OCI-LY3 (cell line): ENCODE measurements at regions not wholly inside any gene's neighbourhood (a gene's known extent, or its start where the extent isn't known, plus 50 kb on each side); places are given as distances from the start of the nearest gene placed in this dataset.

Experiments
- H2AFZ ChIP-seq: fragments of 200-600, 300-600 bp; shearing (Covaris generic); 2 replicates; pipeline ENCODE4 v1.6.0; 2014; ENCODE audit warnings: antibody characterized with exemption, low read depth, low read length
- H3K27ac ChIP-seq: fragments of 200-600, 300-600 bp; sonication (generic); 2 replicates; pipeline ENCODE4 v1.5.1; 2014; ENCODE audit warnings: mild to moderate bottlenecking, low read length, moderate library complexity, mixed read lengths
- H3K27me3 ChIP-seq: fragments of 200-600, 300-600 bp; sonication (generic); 2 replicates; pipeline ENCODE4 v1.6.1; 2014; ENCODE audit warnings: low read depth, low read length, mixed read lengths
- H3K36me3 ChIP-seq: fragments of 200-600, 300-600 bp; sonication (generic); replicated peaks from 2 replicates; pipeline ENCODE3; 2014; ENCODE audit warnings: low read depth, low read length, mixed read lengths
- H3K4me1 ChIP-seq: fragments of 300-600, 200-600 bp; sonication (generic); 2 replicates; pipeline ENCODE4 v1.6.1; 2014; ENCODE audit warnings: low read length, mixed read lengths
- H3K4me2 ChIP-seq: fragments of 200-600, 300-600 bp; sonication (generic); 2 replicates; pipeline ENCODE4 v1.6.1; 2014; ENCODE audit warnings: low read length, mixed read lengths
- H3K4me3 ChIP-seq: fragments of 300-600, 200-600 bp; sonication (generic); 2 replicates; pipeline ENCODE4 v1.5.1; 2014; ENCODE audit warnings: antibody characterized with exemption, mild to moderate bottlenecking, low read length, moderate library complexity
- H3K79me2 ChIP-seq: fragments of 300-600, 200-600 bp; shearing (Covaris generic); 2 replicates; pipeline ENCODE4 v1.6.1; 2014; ENCODE audit warnings: mild to moderate bottlenecking, low read length, mixed read lengths
- H3K9ac ChIP-seq: fragments of 300-600, 200-600 bp; shearing (Covaris generic); 2 replicates; pipeline ENCODE4 v1.6.0; 2014; ENCODE audit warnings: mild to moderate bottlenecking, low read length, moderate library complexity
- H3K9me3 ChIP-seq: fragments of 200-600, 300-600 bp; shearing (Covaris generic); 2 replicates; pipeline ENCODE4 v1.6.1; 2014; ENCODE audit warnings: low read length, mixed read lengths; ENCODE audit not compliant: insufficient read depth
- H4K20me1 ChIP-seq: fragments of 200-600, 300-600 bp; sonication (generic); 2 replicates; pipeline ENCODE4 v1.6.1; 2016; ENCODE audit warnings: low read length, mixed read lengths; ENCODE audit not compliant: insufficient read depth
- EZH2phosphoT487 ChIP-seq: fragments of 200-600 bp; shearing (Covaris generic); IDR thresholded peaks from 2 replicates; pipeline ENCODE4 v1.6.1; 2018; ENCODE audit warnings: antibody characterized with exemption, mixed run types, low read depth
- TF ChIP-seq, protein P1 (sequence below): fragments of 200-600, 300-600 bp; sonication (generic); IDR thresholded peaks from 2 replicates; pipeline ENCODE4 v1.5.1; 2014; ENCODE audit warnings: antibody characterized with exemption, low read length, low read depth

DNA sequence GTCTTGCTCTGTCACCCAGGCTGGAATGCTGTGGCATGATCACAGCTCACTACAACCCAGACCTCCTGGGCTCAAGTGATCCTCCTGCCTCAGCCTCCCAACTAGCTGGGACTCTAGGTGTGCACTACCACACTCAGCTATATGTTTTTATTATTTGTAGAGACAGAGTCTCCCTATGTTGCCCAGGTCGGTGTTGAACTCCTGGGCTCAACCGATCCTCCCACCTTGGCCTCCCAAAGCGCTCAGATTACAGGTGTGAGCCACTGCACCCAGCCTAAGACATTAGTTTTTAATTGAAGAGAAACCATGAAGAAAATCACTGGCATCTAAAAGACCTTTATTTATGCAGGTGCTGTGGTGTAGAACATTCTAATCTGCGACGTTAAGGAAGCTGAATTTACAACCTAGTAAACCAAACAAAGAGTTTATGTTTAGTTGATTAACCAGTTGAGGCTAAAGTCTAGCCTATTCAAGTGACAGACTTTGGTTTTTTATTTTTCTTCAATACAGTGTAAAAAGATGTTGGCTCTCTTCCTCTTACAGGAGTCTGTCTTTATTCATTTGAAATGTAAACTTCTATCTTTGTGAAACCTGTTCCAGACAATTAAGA lies 52.5 kb upstream of the NBL1 start:
- Histone ChIP-seq H3K4me1 (peaks cover 5% of the 10 kb centered on the region; the same call in 1 of the 2 replicates), H3K79me2 (0 out of 2 replicates have a peak, but pooled peaks cover 4% of the 10 kb centered on the region), H2AFZ (no peak overlapping the region), H3K27ac (no peak overlapping the region), H3K9me3 (no peaks in the 10 kb centered on the region), H3K36me3 (no peaks in the 10 kb centered on the region), H3K4me3 (no peak overlapping the region), H4K20me1 (no peaks in the 10 kb centered on the region), H3K9ac (no peak overlapping the region), H3K4me2 (no peak overlapping the region), H3K27me3 (no peaks in the 10 kb centered on the region; the same call in 1 of the 2 replicates)
- TF ChIP-seq, protein P1, sequence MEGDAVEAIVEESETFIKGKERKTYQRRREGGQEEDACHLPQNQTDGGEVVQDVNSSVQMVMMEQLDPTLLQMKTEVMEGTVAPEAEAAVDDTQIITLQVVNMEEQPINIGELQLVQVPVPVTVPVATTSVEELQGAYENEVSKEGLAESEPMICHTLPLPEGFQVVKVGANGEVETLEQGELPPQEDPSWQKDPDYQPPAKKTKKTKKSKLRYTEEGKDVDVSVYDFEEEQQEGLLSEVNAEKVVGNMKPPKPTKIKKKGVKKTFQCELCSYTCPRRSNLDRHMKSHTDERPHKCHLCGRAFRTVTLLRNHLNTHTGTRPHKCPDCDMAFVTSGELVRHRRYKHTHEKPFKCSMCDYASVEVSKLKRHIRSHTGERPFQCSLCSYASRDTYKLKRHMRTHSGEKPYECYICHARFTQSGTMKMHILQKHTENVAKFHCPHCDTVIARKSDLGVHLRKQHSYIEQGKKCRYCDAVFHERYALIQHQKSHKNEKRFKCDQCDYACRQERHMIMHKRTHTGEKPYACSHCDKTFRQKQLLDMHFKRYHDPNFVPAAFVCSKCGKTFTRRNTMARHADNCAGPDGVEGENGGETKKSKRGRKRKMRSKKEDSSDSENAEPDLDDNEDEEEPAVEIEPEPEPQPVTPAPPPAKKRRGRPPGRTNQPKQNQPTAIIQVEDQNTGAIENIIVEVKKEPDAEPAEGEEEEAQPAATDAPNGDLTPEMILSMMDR, result no peak
- TF ChIP-seq EZH2phosphoT487, result no peak

- H3K4me2 ChIP-seq, result no peak overlapping the region
- no peaks in the 10 kb centered on the region for H3K9me3 ChIP-seq
- no peaks in the 10 kb centered on the region for H4K20me1 ChIP-seq
- H3K36me3 ChIP-seq, result no peaks in the 10 kb centered on the region
- no peaks in the 10 kb centered on the region for H3K79me2 ChIP-seq
- no peaks in the 10 kb centered on the region; the same call in 1 of the 2 replicates for H3K27me3 ChIP-seq
- no peak overlapping the region for H2AFZ ChIP-seq
- no peak overlapping the region for H3K27ac ChIP-seq
- no peak overlapping the region for H3K4me3 ChIP-seq
- H3K9ac ChIP-seq, result no peak overlapping the region
- TF ChIP-seq, protein P1, result no peak
- no peak for TF ChIP-seq EZH2phosphoT487
- H3K4me1 ChIP-seq, result no peaks in the 10 kb centered on the region
Observed at GRCh38 chr1:19585507-19585906, 58.6 kb upstream of the NBL1 start.

GRCh38 chr1:19582318-19582717 lies 61.8 kb upstream of the NBL1 start:
- Histone ChIP-seq H3K27ac (no peak overlapping the region), H3K4me3 (no peak overlapping the region), H3K9ac (no peak overlapping the region), H2AFZ (no peak overlapping the region), H4K20me1 (no peaks in the 10 kb centered on the region), H3K4me1 (no peaks in the 10 kb centered on the region), H3K9me3 (no peaks in the 10 kb centered on the region), H3K4me2 (no peak overlapping the region), H3K79me2 (no peaks in the 10 kb centered on the region), H3K36me3 (no peaks in the 10 kb centered on the region), H3K27me3 (no peaks in the 10 kb centered on the region)
- TF ChIP-seq EZH2phosphoT487, result no peak
- TF ChIP-seq, protein P1, result peak; percentile 76

GRCh38 chr1:19581381-19581780 lies 62.7 kb upstream of the NBL1 start:
- no peak overlapping the region for H2AFZ ChIP-seq
- no peaks in the 10 kb centered on the region for H3K36me3 ChIP-seq
- H3K4me1 ChIP-seq, result no peaks in the 10 kb centered on the region
- H3K79me2 ChIP-seq, result no peaks in the 10 kb centered on the region
- no peak overlapping the region for H3K4me3 ChIP-seq
- H3K9ac ChIP-seq, result no peak overlapping the region
- H3K4me2 ChIP-seq, result no peak overlapping the region
- TF ChIP-seq, protein P1, result no peak
- TF ChIP-seq EZH2phosphoT487, result no peak
- H4K20me1 ChIP-seq, result no peaks in the 10 kb centered on the region
- H3K27me3 ChIP-seq, result no peaks in the 10 kb centered on the region
- no peak overlapping the region for H3K27ac ChIP-seq
- H3K9me3 ChIP-seq, result no peaks in the 10 kb centered on the region
